Neural cell (in vitro differentiated cells): ENCODE measurements at regions not wholly inside any gene's neighbourhood (a gene's known extent, or its start where the extent isn't known, plus 50 kb on each side); places are given as distances from the start of the nearest gene placed in this dataset.

ENCODE experiments used
- H2AFZ ChIP-seq: fragments of 200-600, 300-800 bp; sonication (generic), shearing (Covaris generic); 2 replicates; pipeline ENCODE4 v1.6.0; 2014; ENCODE audit warnings: low read depth, mild to moderate bottlenecking, antibody characterized with exemption, low read length, moderate library complexity
- H3F3A ChIP-seq: fragments of 200-600 bp; shearing (Covaris generic); 2 replicates; pipeline ENCODE4 v1.6.1; 2016; ENCODE audit warnings: mild to moderate bottlenecking, moderate library complexity, mixed read lengths, antibody characterized with exemption, low read length; ENCODE audit not compliant: insufficient read depth, poor library complexity, severe bottlenecking
- H3K27ac ChIP-seq: fragments of 200-600, 300-800 bp; sonication (generic), shearing (Covaris generic); 2 replicates; pipeline ENCODE4 v1.5.1; 2014; ENCODE audit warnings: mild to moderate bottlenecking, low read length, moderate library complexity
- H3K27me3 ChIP-seq: fragments of 300-800, 200-600 bp; sonication (generic), shearing (Covaris generic); 2 replicates; pipeline ENCODE4 v1.6.0; 2014; ENCODE audit warnings: mild to moderate bottlenecking, low read depth, low read length, moderate library complexity; ENCODE audit not compliant: insufficient read depth
- H3K36me3 ChIP-seq: fragments of 300-800, 200-600 bp; sonication (generic), shearing (Covaris generic); 2 replicates; pipeline ENCODE4 v1.5.1; 2014; ENCODE audit warnings: mild to moderate bottlenecking, antibody characterized with exemption, low read length, moderate library complexity; ENCODE audit not compliant: insufficient read depth
- H3K4me2 ChIP-seq: fragments of 300-800, 200-600 bp; sonication (generic), shearing (Covaris generic); 2 replicates; pipeline ENCODE4 v1.6.0; 2014; ENCODE audit warnings: mild to moderate bottlenecking, low read length
- H3K4me3 ChIP-seq: fragments of 300-800, 200-600 bp; sonication (generic), shearing (Covaris generic); 2 replicates; pipeline ENCODE4 v1.5.1; 2014; ENCODE audit warnings: mild to moderate bottlenecking, low read length, moderate library complexity
- H3K79me2 ChIP-seq: fragments of 200-600 bp; shearing (Covaris generic); replicated peaks from 2 replicates; pipeline ENCODE4 v1.6.0; 2014; ENCODE audit warnings: mild to moderate bottlenecking, low read length, moderate library complexity; ENCODE audit not compliant: insufficient read depth
- H3K9ac ChIP-seq: fragments of 300-800, 200-600 bp; sonication (generic), shearing (Covaris generic); 2 replicates; pipeline ENCODE4 v1.6.1; 2016; ENCODE audit warnings: mild to moderate bottlenecking, low read length, mixed read lengths
- H3K9me2 ChIP-seq: fragments of 200-600 bp; shearing (Covaris generic); 2 replicates; pipeline ENCODE4 v1.6.1; 2016; ENCODE audit warnings: mild to moderate bottlenecking, low read length, mixed read lengths; ENCODE audit not compliant: insufficient read depth
- H3K9me3 ChIP-seq: fragments of 200-600, 300-800 bp; sonication (generic), shearing (Covaris generic); 2 replicates; pipeline ENCODE4 v1.6.1; 2016; ENCODE audit warnings: mild to moderate bottlenecking, mixed run types, low read length, moderate library complexity, mixed read lengths
- H4K20me1 ChIP-seq: fragments of 200-600 bp; shearing (Covaris generic); 2 replicates; pipeline ENCODE4 v1.6.1; 2016; ENCODE audit warnings: mild to moderate bottlenecking, mixed run types; ENCODE audit not compliant: insufficient read depth
- CTCF ChIP-seq: fragments of 450-650 bp; IDR thresholded peaks from 2 replicates; pipeline ENCODE4 v1.5.1; 2014; ENCODE audit warnings: antibody characterized with exemption, mild to moderate bottlenecking, moderate library complexity; ENCODE audit not compliant: poor library complexity, severe bottlenecking
- EP300 ChIP-seq: fragments of 450-650 bp; conservative IDR thresholded peaks from 2 replicates; pipeline ENCODE4 v1.6.1; 2014; ENCODE audit warnings: antibody characterized with exemption, mild to moderate bottlenecking, moderate library complexity; ENCODE audit not compliant: poor library complexity, severe bottlenecking
- EZH2 ChIP-seq: fragments of 200-600, 300-800 bp; shearing (Covaris generic), sonication (generic); IDR thresholded peaks from 2 replicates; pipeline ENCODE4 v1.6.1; 2014; ENCODE audit warnings: antibody characterized with exemption, low read length, borderline replicate concordance, mild to moderate bottlenecking; ENCODE audit not compliant: insufficient read depth, poor library complexity, severe bottlenecking
- MXI1 ChIP-seq: fragments of 450-650 bp; conservative IDR thresholded peaks from 2 replicates; pipeline ENCODE4 v1.6.1; 2014; ENCODE audit warnings: antibody characterized with exemption, mild to moderate bottlenecking; ENCODE audit not compliant: poor library complexity, severe bottlenecking
- POLR2AphosphoS5 ChIP-seq: IDR thresholded peaks from 2 replicates; pipeline ENCODE4 v1.6.1; 2012
- RAD21 ChIP-seq: fragments of 450-650 bp; conservative IDR thresholded peaks from 2 replicates; pipeline ENCODE4 v1.6.1; 2014; ENCODE audit warnings: antibody characterized with exemption, mild to moderate bottlenecking, moderate library complexity
- REST ChIP-seq: IDR thresholded peaks from 2 replicates; pipeline ENCODE4 v1.6.1; 2012; ENCODE audit warnings: borderline replicate concordance
- SMC3 ChIP-seq: fragments of 450-650 bp; conservative IDR thresholded peaks from 2 replicates; pipeline ENCODE4 v1.6.1; 2014; ENCODE audit warnings: antibody characterized with exemption, mild to moderate bottlenecking, moderate library complexity; ENCODE audit not compliant: poor library complexity
- TAF1 ChIP-seq: IDR thresholded peaks from 2 replicates; pipeline ENCODE4 v1.6.1; 2012; ENCODE audit warnings: low read depth

- no peaks in the 10 kb centered on the region for H3K9me2 ChIP-seq
These were observed 356.6 kb downstream of the SH2D4B start for GRCh38 chr10:80894311-80894791.

GRCh38 chr10:80894797-80895467 is 357.2 kb downstream of the SH2D4B start:
- no peaks in the 10 kb centered on the region for H3K36me3 ChIP-seq
- no peak overlapping the region for H3K27ac ChIP-seq
- H3K9me3 ChIP-seq, result no peaks in the 10 kb centered on the region
- no peak overlapping the region for H3K9ac ChIP-seq
- H3K4me3 ChIP-seq, result no peak overlapping the region
- H3K4me2 ChIP-seq, result no peak overlapping the region
- no peak overlapping the region for H2AFZ ChIP-seq
- H3K9me2 ChIP-seq, result no peaks in the 10 kb centered on the region
- no peaks in the 10 kb centered on the region for H3K27me3 ChIP-seq
- no peaks in the 10 kb centered on the region for H3K79me2 ChIP-seq
- H4K20me1 ChIP-seq, result no peaks in the 10 kb centered on the region
- no peaks in the 10 kb centered on the region for H3F3A ChIP-seq
- TF ChIP-seq CTCF, result no peak
- no peak for TF ChIP-seq MXI1
- no peak for TF ChIP-seq EP300
- no peak for TF ChIP-seq REST
- TF ChIP-seq RAD21, result no peak

More at GRCh38 chr10:80894311-80894791, 356.6 kb downstream of the SH2D4B start:
- no peaks in the 10 kb centered on the region for H3K9me3 ChIP-seq
- H3K4me3 ChIP-seq, result no peak overlapping the region
- TF ChIP-seq SMC3 (no peak), RAD21 (no peak), POLR2AphosphoS5 (no peak), EP300 (no peak), TAF1 (no peak), REST (no peak), CTCF (no peak), EZH2 (no peak), MXI1 (no peak)
- no peaks in the 10 kb centered on the region for H3K36me3 ChIP-seq
- no peak overlapping the region for H3K4me2 ChIP-seq
- H4K20me1 ChIP-seq, result no peaks in the 10 kb centered on the region
- no peak overlapping the region for H3K9ac ChIP-seq
- H3K27me3 ChIP-seq, result no peaks in the 10 kb centered on the region
- no peaks in the 10 kb centered on the region for H3F3A ChIP-seq
- no peaks in the 10 kb centered on the region for H3K79me2 ChIP-seq
- H3K27ac ChIP-seq, result no peak overlapping the region
- H2AFZ ChIP-seq, result no peak overlapping the region
